SK-N-SH treated with all-trans-retinoic acid at 6 μM for 48 hours (cell line): ENCODE measurements at regions not wholly inside any gene's neighbourhood (a gene's known extent, or its start where the extent isn't known, plus 50 kb on each side); places are given as distances from the start of the nearest gene placed in this dataset.
A peak's percentile ranks its signal among the peaks of the same experiment; 100 is the strongest.

Source experiments
- ATAC-seq: fragments of 200-7000 bp; cut with Tn5 transposase; 3 replicates; pipeline ENCODE4 v1.9.1; 2020; ENCODE audit warnings: mild to moderate bottlenecking, moderate library complexity
- ARNTL ChIP-seq: fragments of 450-650 bp; formaldehyde crosslinking; IDR thresholded peaks from 2 replicates; pipeline ENCODE4 v1.5.0; 2020; ENCODE audit warnings: low read depth, mild to moderate bottlenecking, moderate library complexity, borderline replicate concordance
- BACH2 ChIP-seq: fragments of 250-450 bp; sonication (Bioruptor Pico); IDR thresholded peaks from 2 replicates; pipeline ENCODE4 v1.9.0; 2021; ENCODE audit warnings: mild to moderate bottlenecking, borderline replicate concordance
- CSRNP3 ChIP-seq: fragments of 250-450 bp; sonication (Bioruptor Pico); IDR thresholded peaks from 2 replicates; pipeline ENCODE4 v1.5.1; 2021; ENCODE audit warnings: mild to moderate bottlenecking, moderate library complexity
- ESRRG ChIP-seq: fragments of 250-450 bp; sonication (Bioruptor Pico); IDR thresholded peaks from 2 replicates; pipeline ENCODE4 v1.6.1; 2021; ENCODE audit warnings: mild to moderate bottlenecking
- GLIS3 ChIP-seq: fragments of 250-450 bp; sonication (Bioruptor Pico); IDR thresholded peaks from 2 replicates; pipeline ENCODE4 v1.5.0; 2020; ENCODE audit warnings: mild to moderate bottlenecking, moderate library complexity
- ISL1 ChIP-seq: fragments of 250-450 bp; sonication (Bioruptor Pico); IDR thresholded peaks from 2 replicates; pipeline ENCODE4 v2.1.2; 2022; ENCODE audit warnings: mild to moderate bottlenecking, moderate library complexity
- PATZ1 ChIP-seq: fragments of 250-450 bp; sonication (Bioruptor Pico); IDR thresholded peaks from 2 replicates; pipeline ENCODE4 v1.8.0; 2020; ENCODE audit warnings: mild to moderate bottlenecking, moderate library complexity, borderline replicate concordance
- POU6F1 ChIP-seq: fragments of 250-450 bp; sonication (Bioruptor Pico); IDR thresholded peaks from 2 replicates; pipeline ENCODE4 v1.8.0; 2021; ENCODE audit warnings: low read depth, mild to moderate bottlenecking, moderate library complexity, borderline replicate concordance
- RARB ChIP-seq: fragments of 250-450 bp; sonication (Bioruptor Pico); IDR thresholded peaks from 2 replicates; pipeline ENCODE4 v1.8.0; 2021; ENCODE audit warnings: mild to moderate bottlenecking, moderate library complexity
- SNAI2 ChIP-seq: fragments of 250-450 bp; sonication (Bioruptor Pico); IDR thresholded peaks from 2 replicates; pipeline ENCODE4 v1.5.0; 2020; ENCODE audit warnings: mild to moderate bottlenecking, moderate library complexity
- TCF4 ChIP-seq: fragments of 250-450 bp; sonication (Bioruptor Pico); IDR thresholded peaks from 2 replicates; pipeline ENCODE4 v1.8.0; 2021; ENCODE audit warnings: mild to moderate bottlenecking, moderate library complexity, borderline replicate concordance
- TOX ChIP-seq: fragments of 250-450 bp; sonication (Bioruptor Pico); IDR thresholded peaks from 2 replicates; pipeline ENCODE4 v1.8.0; 2021; ENCODE audit warnings: mild to moderate bottlenecking, moderate library complexity, borderline replicate concordance
- TSHZ2 ChIP-seq: fragments of 250-450 bp; sonication (Bioruptor Pico); IDR thresholded peaks from 2 replicates; pipeline ENCODE4 v1.5.0; 2020; ENCODE audit warnings: mild to moderate bottlenecking, moderate library complexity
- ZFP3 ChIP-seq: fragments of 250-450 bp; sonication (Bioruptor Pico); IDR thresholded peaks from 2 replicates; pipeline ENCODE4 v1.5.0; 2020; ENCODE audit warnings: mild to moderate bottlenecking, moderate library complexity
- ZFP30 ChIP-seq: fragments of 450-650 bp; formaldehyde crosslinking; IDR thresholded peaks from 2 replicates; pipeline ENCODE4 v1.5.0; 2022; ENCODE audit warnings: mild to moderate bottlenecking, moderate library complexity
- ZNF565 ChIP-seq: fragments of 450-650 bp; formaldehyde crosslinking; conservative IDR thresholded peaks from 2 replicates; pipeline ENCODE4 v1.5.0; 2020; ENCODE audit warnings: low read depth, mild to moderate bottlenecking, moderate library complexity
- ZNF70 ChIP-seq: fragments of 450-650 bp; formaldehyde crosslinking; IDR thresholded peaks from 2 replicates; pipeline ENCODE4 v1.5.0; 2020; ENCODE audit warnings: mild to moderate bottlenecking, moderate library complexity
- ZNF8 ChIP-seq: fragments of 450-650 bp; formaldehyde crosslinking; IDR thresholded peaks from 2 replicates; pipeline ENCODE4 v1.5.0; 2020; ENCODE audit warnings: mild to moderate bottlenecking, moderate library complexity

GRCh38 chr9:28272127-28272526 is 698.8 kb upstream of the C9orf72 start (continued):
- no peak for TF ChIP-seq PATZ1 (CRISPR knock-in tag)
- no peak for TF ChIP-seq ESRRG
- TF ChIP-seq RARB: no peak
- TF ChIP-seq ZNF70 (CRISPR knock-in tag): no peak

- TF ChIP-seq RARB (no peak), GLIS3 (no peak), ZNF70 (CRISPR knock-in tag) (no peak), BACH2 (CRISPR knock-in tag) (no peak), ZFP30 (no peak), ARNTL (CRISPR knock-in tag) (no peak), ZFP3 (CRISPR knock-in tag) (no peak)
- TF ChIP-seq, all 23 proteins: peak for 0
- peak; percentile 66; the same call in 2 of the 3 replicates for ATAC-seq
Observed at GRCh38 chr9:28287455-28287854, 714.2 kb upstream of the C9orf72 start.

GRCh38 chr9:28289746-28290145 is 716.5 kb upstream of the C9orf72 start:
- TF ChIP-seq SNAI2 (CRISPR knock-in tag) (no peak), ISL1 (CRISPR knock-in tag) (peak; percentile 39; the same call in 1 of the 2 replicates)
- no peak; the same call in 2 of the 3 replicates for ATAC-seq

GRCh38 chr9:28293369-28294090 is 720.2 kb upstream of the C9orf72 start:
- ATAC-seq: no peak
- TF ChIP-seq TCF4 (CRISPR knock-in tag) (no peak), ESRRG (no peak), BACH2 (CRISPR knock-in tag) (no peak), ZNF70 (CRISPR knock-in tag) (no peak), RARB (no peak), TSHZ2 (CRISPR knock-in tag) (no peak), GLIS3 (no peak)

- no peak for ATAC-seq
- TF ChIP-seq ZFP30 (no peak), ISL1 (CRISPR knock-in tag) (no peak), SNAI2 (CRISPR knock-in tag) (no peak), CSRNP3 (no peak), RARB (no peak), BACH2 (CRISPR knock-in tag) (no peak), ZNF565 (CRISPR knock-in tag) (no peak), TSHZ2 (CRISPR knock-in tag) (no peak), TOX (CRISPR knock-in tag) (no peak), ZNF8 (CRISPR knock-in tag) (no peak), PATZ1 (CRISPR knock-in tag) (no peak), POU6F1 (no peak), TCF4 (CRISPR knock-in tag) (no peak), ZFP3 (CRISPR knock-in tag) (no peak)
Observed at GRCh38 chr9:28301281-28301680, 728.0 kb upstream of the C9orf72 start.
